NT2/D1 (cell line): ENCODE measurements at regions not wholly inside any gene's neighbourhood (a gene's known extent, or its start where the extent isn't known, plus 50 kb on each side); places are given as distances from the start of the nearest gene placed in this dataset.

Source experiments
- SUZ12 ChIP-seq: IDR thresholded peaks from 2 replicates; pipeline ENCODE4 v1.6.1; 2011; ENCODE audit not compliant: insufficient read length, insufficient read depth; ENCODE audit errors: extremely low read depth
- YY1 ChIP-seq: IDR thresholded peaks from 2 replicates; pipeline ENCODE4 v1.6.1; 2011; ENCODE audit not compliant: insufficient read length, insufficient read depth
- ZNF274 ChIP-seq: IDR thresholded peaks from 2 replicates; pipeline ENCODE4 v1.6.1; 2011; ENCODE audit warnings: mild to moderate bottlenecking, low read depth, low read length

- no peak for TF ChIP-seq YY1
- TF ChIP-seq ZNF274 = no peak
- TF ChIP-seq SUZ12 = no peak
Measured at GRCh38 chr5:63081402-63081801, 502.8 kb downstream of the LRRC70 start.
